SU-DHL-6 (cell line): ENCODE measurements at regions not wholly inside any gene's neighbourhood (a gene's known extent, or its start where the extent isn't known, plus 50 kb on each side); places are given as distances from the start of the nearest gene placed in this dataset.

Experiments used
- H2AFZ ChIP-seq: fragments of 200-600 bp; sonication (generic); 2 replicates; pipeline ENCODE4 v1.6.1; 2014; ENCODE audit warnings: low read depth, mild to moderate bottlenecking, moderate library complexity, mixed read lengths, antibody characterized with exemption, low read length; ENCODE audit not compliant: severe bottlenecking
- H3F3A ChIP-seq: fragments of 200-600 bp; shearing (Covaris generic); 2 replicates; pipeline ENCODE4 v1.6.0; 2016; ENCODE audit warnings: antibody characterized with exemption, mild to moderate bottlenecking; ENCODE audit not compliant: insufficient read depth
- H3K27ac ChIP-seq: fragments of 200-600 bp; sonication (generic); 2 replicates; pipeline ENCODE4 v1.5.1; 2016; ENCODE audit warnings: low read depth, mild to moderate bottlenecking, low read length, moderate library complexity, mixed read lengths
- H3K27me3 ChIP-seq: fragments of 200-600 bp; sonication (generic), shearing (Covaris generic); 2 replicates; pipeline ENCODE4 v1.6.0; 2014; ENCODE audit warnings: mild to moderate bottlenecking, low read length
- H3K36me3 ChIP-seq: fragments of 200-600 bp; sonication (generic); 2 replicates; pipeline ENCODE4 v1.6.1; 2014; ENCODE audit warnings: mild to moderate bottlenecking, low read length, mixed read lengths
- H3K4me2 ChIP-seq: fragments of 300-600, 200-600 bp; shearing (Covaris generic), sonication (generic); 2 replicates; pipeline ENCODE4 v1.6.0; 2014; ENCODE audit warnings: low read length, low read depth, mild to moderate bottlenecking; ENCODE audit not compliant: poor library complexity, severe bottlenecking
- H3K4me3 ChIP-seq: fragments of 200-600 bp; sonication (generic); 2 replicates; pipeline ENCODE4 v1.5.1; 2014; ENCODE audit warnings: antibody characterized with exemption, low read length, mild to moderate bottlenecking, mixed read lengths; ENCODE audit not compliant: insufficient read depth, poor library complexity, severe bottlenecking
- H3K79me2 ChIP-seq: fragments of 200-600 bp; sonication (generic); 2 replicates; pipeline ENCODE4 v1.6.1; 2014; ENCODE audit warnings: mild to moderate bottlenecking, low read length, moderate library complexity; ENCODE audit not compliant: insufficient read depth
- H3K9ac ChIP-seq: fragments of 200-600 bp; sonication (generic); 2 replicates; pipeline ENCODE4 v1.7.0; 2014; ENCODE audit warnings: mild to moderate bottlenecking, low read length
- H3K9me2 ChIP-seq: fragments of 200-600 bp; sonication (generic); replicated peaks from 2 replicates; pipeline ENCODE4 v1.6.1; 2014; ENCODE audit warnings: low read length; ENCODE audit not compliant: insufficient read depth
- H3K9me3 ChIP-seq: fragments of 200-600 bp; sonication (generic); 2 replicates; pipeline ENCODE4 v1.6.1; 2014; ENCODE audit warnings: low read length, mixed read lengths; ENCODE audit not compliant: insufficient read depth
- H4K20me1 ChIP-seq: fragments of 200-600 bp; sonication (generic); 2 replicates; pipeline ENCODE4 v1.6.1; 2014; ENCODE audit warnings: low read depth, mild to moderate bottlenecking, antibody characterized with exemption, low read length, moderate library complexity, mixed read lengths
- CTCF ChIP-seq: fragments of 200-600 bp; sonication (generic); IDR thresholded peaks from one replicate; pipeline ENCODE4 v1.5.1; 2017; ENCODE audit warnings: antibody characterized with exemption, mild to moderate bottlenecking, low read length, moderate library complexity; ENCODE audit not compliant: insufficient read depth, poor library complexity, severe bottlenecking
- EZH2phosphoT487 ChIP-seq: fragments of 200-600 bp; sonication (generic), shearing (Covaris generic); conservative IDR thresholded peaks from 2 replicates; pipeline ENCODE4 v1.6.1; 2018; ENCODE audit warnings: mild to moderate bottlenecking, antibody characterized with exemption, low read length, moderate library complexity, mixed read lengths

DNA sequence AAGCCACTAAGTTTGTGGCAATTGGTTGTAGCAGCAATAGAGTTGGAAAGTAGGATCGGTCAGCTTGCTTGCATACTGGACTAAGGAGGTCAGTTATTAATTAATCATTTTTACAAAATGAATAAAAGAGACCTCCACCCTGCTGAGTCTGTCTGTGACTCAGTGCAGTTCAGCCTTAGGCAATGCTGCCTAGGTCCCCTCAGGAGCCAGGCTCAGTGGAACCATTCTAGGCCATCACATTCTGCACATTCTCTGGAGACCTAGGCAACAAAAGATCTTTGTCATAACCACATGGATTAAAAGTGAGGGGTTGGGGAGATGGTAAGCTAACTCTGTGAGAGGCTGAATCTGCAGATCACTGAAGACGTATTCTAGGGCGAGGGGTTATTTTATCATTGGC lies 178.7 kb upstream of the CADM1 start:
- H3F3A ChIP-seq = no peaks in the 10 kb centered on the region
- H3K9ac ChIP-seq = no peak overlapping the region
- no peak overlapping the region for H3K4me2 ChIP-seq
- H3K27me3 ChIP-seq = no peaks in the 10 kb centered on the region
- no peaks in the 10 kb centered on the region for H3K9me3 ChIP-seq
- no peaks in the 10 kb centered on the region for H3K9me2 ChIP-seq
- no peak overlapping the region for H3K4me3 ChIP-seq
- no peak overlapping the region for H2AFZ ChIP-seq
- no peaks in the 10 kb centered on the region for H3K79me2 ChIP-seq
- no peak for TF ChIP-seq CTCF
- TF ChIP-seq EZH2phosphoT487 = no peak
- H4K20me1 ChIP-seq = no peaks in the 10 kb centered on the region
- H3K27ac ChIP-seq = no peak overlapping the region
- H3K36me3 ChIP-seq = no peaks in the 10 kb centered on the region

DNA sequence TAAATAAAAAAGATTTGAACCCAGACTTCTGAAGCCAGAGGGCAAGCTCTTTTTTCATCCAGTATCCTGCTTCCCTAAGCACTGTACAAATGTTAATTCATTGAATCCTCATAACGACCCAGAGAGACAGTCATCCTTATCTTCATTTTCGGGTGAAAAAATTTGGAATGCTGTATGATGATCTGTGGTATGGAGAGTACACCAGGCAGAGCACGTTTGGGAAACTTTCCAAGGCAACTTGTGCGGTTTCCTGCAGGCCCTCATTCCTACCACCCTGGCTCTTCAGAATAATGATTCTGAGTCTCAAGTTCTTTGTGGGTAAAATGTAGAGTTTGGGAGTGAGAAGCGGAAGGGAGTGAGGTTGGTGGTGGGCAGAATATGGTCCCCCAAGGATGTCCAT lies 177.9 kb upstream of the CADM1 start:
- no peak overlapping the region for H3K4me2 ChIP-seq
- no peaks in the 10 kb centered on the region for H3K9me2 ChIP-seq
- H4K20me1 ChIP-seq = no peaks in the 10 kb centered on the region
- no peak overlapping the region for H3K27ac ChIP-seq
- H3K4me3 ChIP-seq = no peak overlapping the region
- no peaks in the 10 kb centered on the region for H3K27me3 ChIP-seq
- H3K9ac ChIP-seq = no peak overlapping the region
- H3F3A ChIP-seq = no peaks in the 10 kb centered on the region
- no peak overlapping the region for H2AFZ ChIP-seq
- TF ChIP-seq EZH2phosphoT487 = no peak
- no peak for TF ChIP-seq CTCF
- no peaks in the 10 kb centered on the region for H3K79me2 ChIP-seq
- H3K9me3 ChIP-seq = no peaks in the 10 kb centered on the region
- no peaks in the 10 kb centered on the region for H3K36me3 ChIP-seq

DNA sequence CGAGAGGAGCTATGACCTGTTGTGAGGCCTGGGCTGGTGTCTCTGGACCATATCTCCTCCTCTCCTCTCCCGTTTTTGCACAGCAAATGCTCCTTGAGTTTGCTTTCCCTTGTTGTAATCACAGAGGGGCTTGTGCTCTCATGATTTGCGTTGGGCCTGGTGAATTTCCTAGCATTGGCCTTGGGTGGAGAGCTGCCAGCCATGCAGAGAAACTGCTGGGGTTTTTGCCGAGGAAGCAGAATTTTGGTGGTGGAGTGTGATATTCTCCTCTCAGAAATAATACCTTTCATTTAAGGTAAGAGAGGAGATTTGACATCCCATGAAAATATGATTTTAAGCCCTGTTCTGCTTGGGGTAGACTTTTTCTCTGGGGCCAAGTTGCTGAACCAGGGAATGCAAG lies 175.7 kb upstream of the CADM1 start:
- Histone ChIP-seq H3K27me3 (no peaks in the 10 kb centered on the region), H4K20me1 (no peaks in the 10 kb centered on the region), H3K36me3 (no peaks in the 10 kb centered on the region), H3K9me3 (no peaks in the 10 kb centered on the region), H2AFZ (no peak overlapping the region), H3K9me2 (no peaks in the 10 kb centered on the region), H3K4me3 (no peak overlapping the region), H3K79me2 (no peaks in the 10 kb centered on the region), H3K4me2 (no peak overlapping the region), H3K27ac (no peak overlapping the region), H3K9ac (no peak overlapping the region), H3F3A (no peaks in the 10 kb centered on the region)
- TF ChIP-seq CTCF (no peak), EZH2phosphoT487 (no peak)

DNA sequence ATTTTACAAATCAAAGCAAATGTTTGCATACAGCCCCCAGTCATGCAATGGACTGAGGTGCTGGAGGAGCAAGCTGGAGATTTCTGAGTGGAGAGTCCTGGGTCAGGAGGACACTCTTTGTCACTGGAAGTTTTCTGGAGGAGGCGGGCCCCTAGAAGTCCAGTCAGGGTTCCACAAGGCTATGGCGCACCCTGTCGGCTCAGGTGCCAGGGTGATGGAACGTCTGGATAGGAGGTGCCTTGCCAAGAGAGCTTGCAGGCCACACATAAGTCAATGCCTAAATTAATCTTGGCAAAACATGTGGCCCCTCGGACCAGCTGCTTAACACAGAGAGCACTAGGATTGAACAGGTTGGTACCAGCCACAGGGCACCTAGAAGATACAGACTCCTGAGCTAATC lies 174.7 kb upstream of the CADM1 start:
- Histone ChIP-seq H2AFZ (no peak overlapping the region), H3K27me3 (no peaks in the 10 kb centered on the region)
- no peak for TF ChIP-seq CTCF
- TF ChIP-seq EZH2phosphoT487 = no peak

More for the DNA sequence above, 174.7 kb upstream of the CADM1 start:
- Histone ChIP-seq H4K20me1 (no peaks in the 10 kb centered on the region), H3K9ac (no peak overlapping the region), H3K79me2 (no peaks in the 10 kb centered on the region), H3K27ac (no peak overlapping the region), H3F3A (no peaks in the 10 kb centered on the region), H3K9me2 (no peaks in the 10 kb centered on the region), H3K4me3 (no peak overlapping the region), H3K36me3 (no peaks in the 10 kb centered on the region), H3K4me2 (no peak overlapping the region), H3K9me3 (no peaks in the 10 kb centered on the region)
